Fibroblast of lung (primary cell): ENCODE measurements at regions not wholly inside any gene's neighbourhood (a gene's known extent, or its start where the extent isn't known, plus 50 kb on each side); places are given as distances from the start of the nearest gene placed in this dataset.

ENCODE experiments used
- DNase-seq, 2 donors: peaks; one replicate each; pipeline versions ENCODE4 v3.0.0 to v3.0.0-alpha.2; 2010; ENCODE audit warnings: low read depth in 2 of 2
- H2AFZ ChIP-seq: 2 replicates; pipeline ENCODE4 v1.5.1; 2012; ENCODE audit warnings: low read length, control low read depth, inconsistent platforms
- H3K27ac ChIP-seq: 2 replicates; pipeline ENCODE4 v1.5.1; 2011; ENCODE audit warnings: low read length, control low read depth; ENCODE audit not compliant: insufficient read depth
- H3K27me3 ChIP-seq: 2 replicates; pipeline ENCODE4 v1.5.1; 2011; ENCODE audit warnings: mild to moderate bottlenecking, low read length; ENCODE audit not compliant: control insufficient read depth, insufficient read depth
- H3K36me3 ChIP-seq: 2 replicates; pipeline ENCODE4 v1.5.1; 2011; ENCODE audit warnings: low read length; ENCODE audit not compliant: control insufficient read depth, insufficient read depth
- H3K4me1 ChIP-seq: 2 replicates; pipeline ENCODE4 v1.5.1; 2011; ENCODE audit warnings: low read length; ENCODE audit not compliant: control insufficient read depth, insufficient read depth; ENCODE audit errors: extremely low read depth
- H3K4me2 ChIP-seq: 2 replicates; pipeline ENCODE4 v1.5.1; 2011; ENCODE audit warnings: low read length, control low read depth; ENCODE audit not compliant: insufficient read depth; ENCODE audit errors: extremely low read depth
- H3K4me3 ChIP-seq, 4 experiments: fragments of 200-600 bp in 1 of 4; sonication (generic) in 1 of 4; replicated peaks in 1 of 4; 2 replicates each; pipeline ENCODE4 v1.5.1; 2011 to 2016; ENCODE audit warnings: low read length in 4 of 4, low read depth in 3 of 4, mild to moderate bottlenecking in 3 of 4, control low read depth in 2 of 4, inconsistent platforms in 1 of 4, mixed read lengths in 1 of 4; ENCODE audit not compliant: insufficient read depth in 1 of 4; ENCODE audit errors: control extremely low read depth in 1 of 4
- H3K79me2 ChIP-seq: 2 replicates; pipeline ENCODE4 v1.5.1; 2012; ENCODE audit warnings: mild to moderate bottlenecking, low read length, inconsistent platforms; ENCODE audit not compliant: control insufficient read depth, insufficient read depth
- H3K9ac ChIP-seq: 2 replicates; pipeline ENCODE4 v1.5.1; 2011; ENCODE audit warnings: mild to moderate bottlenecking, low read length, control low read depth; ENCODE audit not compliant: insufficient read depth
- H3K9me3 ChIP-seq: 2 replicates; pipeline ENCODE4 v1.5.1; 2012; ENCODE audit warnings: low read depth, low read length; ENCODE audit not compliant: control insufficient read depth, insufficient read depth
- H4K20me1 ChIP-seq: 2 replicates; pipeline ENCODE4 v1.5.1; 2011; ENCODE audit warnings: low read length; ENCODE audit not compliant: control insufficient read depth, insufficient read depth; ENCODE audit errors: extremely low read depth
- EZH2 ChIP-seq: IDR thresholded peaks from 2 replicates; pipeline ENCODE4 v1.5.1; 2012; ENCODE audit warnings: low read length, control low read depth, mild to moderate bottlenecking; ENCODE audit errors: missing control alignments
- TF ChIP-seq, protein P1 (sequence below), 2 donors: IDR thresholded peaks in 1 of 2; conservative IDR thresholded peaks in 1 of 2; 1 replicate in 1 of 2; 2 replicates in 1 of 2; pipeline ENCODE4 v1.5.1; 2011 to 2012; ENCODE audit warnings: low read length in 2 of 2, control low read depth in 1 of 2, inconsistent platforms in 1 of 2, low read depth in 1 of 2, mild to moderate bottlenecking in 1 of 2

- no peak overlapping the region for H2AFZ ChIP-seq
- no peak overlapping the region for H3K9ac ChIP-seq
- H3K27me3 ChIP-seq: no peaks in the 10 kb centered on the region
- H4K20me1 ChIP-seq: no peaks in the 10 kb centered on the region
- H3K36me3 ChIP-seq: no peaks in the 10 kb centered on the region
- no peak overlapping the region for H3K4me3 ChIP-seq
- no peak for TF ChIP-seq EZH2
- TF ChIP-seq, protein P1, sequence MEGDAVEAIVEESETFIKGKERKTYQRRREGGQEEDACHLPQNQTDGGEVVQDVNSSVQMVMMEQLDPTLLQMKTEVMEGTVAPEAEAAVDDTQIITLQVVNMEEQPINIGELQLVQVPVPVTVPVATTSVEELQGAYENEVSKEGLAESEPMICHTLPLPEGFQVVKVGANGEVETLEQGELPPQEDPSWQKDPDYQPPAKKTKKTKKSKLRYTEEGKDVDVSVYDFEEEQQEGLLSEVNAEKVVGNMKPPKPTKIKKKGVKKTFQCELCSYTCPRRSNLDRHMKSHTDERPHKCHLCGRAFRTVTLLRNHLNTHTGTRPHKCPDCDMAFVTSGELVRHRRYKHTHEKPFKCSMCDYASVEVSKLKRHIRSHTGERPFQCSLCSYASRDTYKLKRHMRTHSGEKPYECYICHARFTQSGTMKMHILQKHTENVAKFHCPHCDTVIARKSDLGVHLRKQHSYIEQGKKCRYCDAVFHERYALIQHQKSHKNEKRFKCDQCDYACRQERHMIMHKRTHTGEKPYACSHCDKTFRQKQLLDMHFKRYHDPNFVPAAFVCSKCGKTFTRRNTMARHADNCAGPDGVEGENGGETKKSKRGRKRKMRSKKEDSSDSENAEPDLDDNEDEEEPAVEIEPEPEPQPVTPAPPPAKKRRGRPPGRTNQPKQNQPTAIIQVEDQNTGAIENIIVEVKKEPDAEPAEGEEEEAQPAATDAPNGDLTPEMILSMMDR (conservative IDR thresholded peaks at IDR 0.05 in 1 of 2, IDR thresholded peaks at IDR 0.05 in 1 of 2; ENCODE audit: low read depth in 1 of 2, low read length in 2 of 2): no peak
- no peaks in the 10 kb centered on the region for H3K9me3 ChIP-seq
- H3K27ac ChIP-seq: no peak overlapping the region
- H3K79me2 ChIP-seq: no peaks in the 10 kb centered on the region
- DNase-seq: no peak
- H3K4me1 ChIP-seq: no peaks in the 10 kb centered on the region
- H3K4me2 ChIP-seq: no peak overlapping the region
Observed at GRCh38 chr4:174099712-174100111, 183.8 kb downstream of the FBXO8 start.

- Histone ChIP-seq H4K20me1 (no peaks in the 10 kb centered on the region), H3K4me2 (no peak overlapping the region), H2AFZ (no peak overlapping the region), H3K36me3 (no peaks in the 10 kb centered on the region), H3K9me3 (no peaks in the 10 kb centered on the region), H3K4me1 (no peaks in the 10 kb centered on the region), H3K27me3 (no peaks in the 10 kb centered on the region), H3K27ac (no peak overlapping the region), H3K79me2 (no peaks in the 10 kb centered on the region), H3K9ac (no peak overlapping the region), H3K4me3 (no peak overlapping the region)
- DNase-seq: no peak
- TF ChIP-seq EZH2: no peak
- TF ChIP-seq, protein P1 (conservative IDR thresholded peaks at IDR 0.05 in 1 of 2, IDR thresholded peaks at IDR 0.05 in 1 of 2; ENCODE audit: low read depth in 1 of 2, low read length in 2 of 2): no peak
Observed at GRCh38 chr4:174096999-174097398, 186.5 kb downstream of the FBXO8 start.

DNA sequence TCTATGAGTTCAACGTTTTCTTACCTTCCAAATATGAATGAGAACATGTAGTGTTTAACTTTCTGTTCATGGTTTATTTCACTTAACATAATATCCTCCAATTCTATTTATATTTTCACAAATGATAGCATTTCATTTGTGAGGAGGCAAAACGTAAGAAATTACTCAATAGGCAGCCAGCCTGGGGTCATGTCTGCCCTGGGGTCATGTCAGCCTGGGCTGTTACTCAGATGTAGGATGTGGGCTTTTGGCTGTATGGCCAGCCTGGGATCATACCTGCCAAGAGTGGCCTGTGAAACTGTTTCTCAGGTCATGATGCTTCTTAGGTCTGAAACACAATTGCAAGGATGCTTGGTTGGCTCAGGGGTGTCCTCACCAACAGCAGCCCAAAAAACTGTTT, 187.0 kb downstream of the FBXO8 start:
- Histone ChIP-seq H3K4me2 (no peak overlapping the region), H3K36me3 (no peaks in the 10 kb centered on the region), H3K27me3 (no peaks in the 10 kb centered on the region), H3K4me1 (no peaks in the 10 kb centered on the region), H2AFZ (no peak overlapping the region), H3K27ac (no peak overlapping the region), H3K79me2 (no peaks in the 10 kb centered on the region), H3K9me3 (no peaks in the 10 kb centered on the region), H4K20me1 (no peaks in the 10 kb centered on the region), H3K9ac (no peak overlapping the region), H3K4me3 (no peak overlapping the region)
- DNase-seq: no peak
- TF ChIP-seq EZH2: no peak
- TF ChIP-seq, protein P1 (conservative IDR thresholded peaks at IDR 0.05 in 1 of 2, IDR thresholded peaks at IDR 0.05 in 1 of 2; ENCODE audit: low read depth in 1 of 2, low read length in 2 of 2): no peak
